Loucy (cell line): ENCODE measurements at regions not wholly inside any gene's neighbourhood (a gene's known extent, or its start where the extent isn't known, plus 50 kb on each side); places are given as distances from the start of the nearest gene placed in this dataset.

ENCODE experiments used
- H2AFZ ChIP-seq: fragments of 200-600 bp; sonication (generic); 2 replicates; pipeline ENCODE4 v1.6.0; 2016; ENCODE audit warnings: antibody characterized with exemption, mild to moderate bottlenecking, low read length, moderate library complexity
- H3F3A ChIP-seq: fragments of 200-600 bp; 2 replicates; pipeline ENCODE4 v1.6.0; 2016; ENCODE audit warnings: antibody characterized with exemption, low read depth, mild to moderate bottlenecking
- H3K27me3 ChIP-seq: fragments of 200-600 bp; sonication (generic); 2 replicates; pipeline ENCODE4 v1.6.1; 2014; ENCODE audit warnings: low read length, mild to moderate bottlenecking; ENCODE audit not compliant: insufficient read depth, poor library complexity, severe bottlenecking
- H3K36me3 ChIP-seq: fragments of 200-600 bp; sonication (generic); 2 replicates; pipeline ENCODE4 v1.6.1; 2016; ENCODE audit warnings: low read length; ENCODE audit not compliant: insufficient read depth
- H3K4me1 ChIP-seq: fragments of 200-600 bp; sonication (generic); 2 replicates; pipeline ENCODE4 v1.5.1; 2014; ENCODE audit warnings: low read length, mild to moderate bottlenecking; ENCODE audit not compliant: insufficient read depth, poor library complexity, severe bottlenecking
- H3K4me2 ChIP-seq: fragments of 200-600 bp; sonication (generic); 2 replicates; pipeline ENCODE4 v1.6.0; 2014; ENCODE audit warnings: antibody characterized with exemption, low read length, low read depth, mild to moderate bottlenecking; ENCODE audit not compliant: poor library complexity, severe bottlenecking
- H3K4me3 ChIP-seq: fragments of 200-600 bp; sonication (generic); 2 replicates; pipeline ENCODE4 v1.5.1; 2014; ENCODE audit warnings: low read length, mild to moderate bottlenecking, mixed read lengths; ENCODE audit not compliant: poor library complexity, severe bottlenecking
- H3K79me2 ChIP-seq: fragments of 200-600 bp; sonication (generic); 2 replicates; pipeline ENCODE4 v1.6.1; 2014; ENCODE audit warnings: low read length; ENCODE audit not compliant: insufficient read depth
- H3K9ac ChIP-seq: fragments of 200-600 bp; sonication (generic); 2 replicates; pipeline ENCODE4 v1.6.0; 2014; ENCODE audit warnings: mild to moderate bottlenecking, low read depth, low read length, moderate library complexity; ENCODE audit not compliant: poor library complexity, severe bottlenecking
- H3K9me2 ChIP-seq: fragments of 200-600 bp; sonication (generic); replicated peaks from 2 replicates; pipeline ENCODE4 v1.6.1; 2016; ENCODE audit warnings: low read depth, low read length, mixed read lengths
- H3K9me3 ChIP-seq: fragments of 200-600 bp; sonication (generic); 2 replicates; pipeline ENCODE4 v1.6.1; 2014; ENCODE audit warnings: mild to moderate bottlenecking, antibody characterized with exemption, low read length, low read depth; ENCODE audit not compliant: insufficient read depth
- H4K20me1 ChIP-seq: fragments of 200-600 bp; sonication (generic); 2 replicates; pipeline ENCODE4 v1.6.0; 2014; ENCODE audit warnings: antibody characterized with exemption, low read length, mild to moderate bottlenecking; ENCODE audit not compliant: insufficient read depth, poor library complexity, severe bottlenecking
- CTCF ChIP-seq: fragments of 200-600 bp; sonication (generic); conservative IDR thresholded peaks from 2 replicates; pipeline ENCODE4 v1.5.1; 2014; ENCODE audit warnings: mild to moderate bottlenecking, antibody characterized with exemption, low read length
- EZH2phosphoT487 ChIP-seq: fragments of 200-600 bp; IDR thresholded peaks from 2 replicates; pipeline ENCODE4 v1.6.1; 2018; ENCODE audit warnings: antibody characterized with exemption, mild to moderate bottlenecking, moderate library complexity, borderline replicate concordance

GRCh38 chr1:36532810-36533401, 50.2 kb upstream of the CSF3R start:
- Histone ChIP-seq H3K36me3 (no peaks in the 10 kb centered on the region), H4K20me1 (no peaks in the 10 kb centered on the region), H3K27me3 (no peaks in the 10 kb centered on the region), H3K9me2 (no peaks in the 10 kb centered on the region), H3K9ac (no peak overlapping the region), H3K4me2 (no peak overlapping the region), H3K4me3 (no peak overlapping the region), H2AFZ (no peak overlapping the region), H3F3A (no peaks in the 10 kb centered on the region), H3K79me2 (no peaks in the 10 kb centered on the region), H3K4me1 (no peaks in the 10 kb centered on the region), H3K9me3 (no peaks in the 10 kb centered on the region)
- no peak for TF ChIP-seq CTCF
- no peak for TF ChIP-seq EZH2phosphoT487
